Mesenchymal stem cell (in vitro differentiated cells and primary cell): ENCODE measurements at regions not wholly inside any gene's neighbourhood (a gene's known extent, or its start where the extent isn't known, plus 50 kb on each side); places are given as distances from the start of the nearest gene placed in this dataset.

Experiments used
- DNase-seq: peaks from one replicate; pipeline ENCODE4 v3.0.0-alpha.2; 2013
- H2AFZ ChIP-seq: one replicate; pipeline ENCODE4 v1.6.1; 2013; ENCODE audit warnings: low read depth, mild to moderate bottlenecking, control low read depth, inconsistent platforms, low read length, moderate library complexity
- H2AK5ac ChIP-seq: 2 replicates; pipeline ENCODE4 v1.6.1; 2013; ENCODE audit warnings: low read length, moderate library complexity, mild to moderate bottlenecking, inconsistent platforms; ENCODE audit not compliant: severe bottlenecking
- H2BK120ac ChIP-seq: one replicate; pipeline ENCODE4 v1.6.1; 2013; ENCODE audit warnings: low read depth, mild to moderate bottlenecking, inconsistent platforms, low read length, moderate library complexity
- H2BK12ac ChIP-seq, 2 experiments: one replicate each; pipeline ENCODE4 v1.6.1; 2013; ENCODE audit warnings: inconsistent platforms in 2 of 2, low read length in 2 of 2, mild to moderate bottlenecking in 2 of 2, moderate library complexity in 2 of 2, control low read depth in 1 of 2
- H2BK15ac ChIP-seq: one replicate; pipeline ENCODE4 v1.6.1; 2013; ENCODE audit warnings: mild to moderate bottlenecking, low read depth, inconsistent platforms; ENCODE audit not compliant: poor library complexity, severe bottlenecking
- H2BK5ac ChIP-seq: 2 replicates; pipeline ENCODE4 v1.6.1; 2013; ENCODE audit warnings: low read depth, mild to moderate bottlenecking, low read length, control low read depth, inconsistent platforms; ENCODE audit not compliant: poor library complexity, severe bottlenecking
- H3K14ac ChIP-seq, 2 experiments: one replicate each; pipeline ENCODE4 v1.6.1; 2013; ENCODE audit warnings: inconsistent platforms in 2 of 2, low read length in 2 of 2, control low read depth in 1 of 2, mild to moderate bottlenecking in 1 of 2, moderate library complexity in 1 of 2
- H3K18ac ChIP-seq, 2 experiments: one replicate each; pipeline ENCODE4 v1.6.1; 2013; ENCODE audit warnings: inconsistent platforms in 2 of 2, low read length in 2 of 2, control low read depth in 1 of 2, low read depth in 1 of 2, mild to moderate bottlenecking in 1 of 2
- H3K23ac ChIP-seq, 2 experiments: one replicate each; pipeline ENCODE4 v1.6.1; 2013; ENCODE audit warnings: inconsistent platforms in 2 of 2, low read length in 2 of 2, mild to moderate bottlenecking in 2 of 2, moderate library complexity in 2 of 2, control low read depth in 1 of 2
- H3K27ac ChIP-seq: 2 replicates; pipeline ENCODE4 v1.5.1; 2013; ENCODE audit warnings: mild to moderate bottlenecking, moderate library complexity, low read length, control low read depth, inconsistent platforms; ENCODE audit not compliant: poor library complexity, severe bottlenecking
- H3K27me3 ChIP-seq, 2 experiments: 2 replicates each; pipeline versions ENCODE4 v1.6.1 to v1.7.0; 2013; ENCODE audit warnings: low read length in 2 of 2, mild to moderate bottlenecking in 2 of 2, moderate library complexity in 2 of 2, control low read depth in 1 of 2, inconsistent platforms in 1 of 2; ENCODE audit not compliant: control insufficient read depth in 1 of 2, insufficient read depth in 1 of 2
- H3K36me3 ChIP-seq, 2 experiments: 2 replicates each; pipeline versions ENCODE4 v1.6.1 to v1.7.0; 2013; ENCODE audit warnings: low read length in 2 of 2, control low read depth in 1 of 2, inconsistent platforms in 1 of 2, low read depth in 1 of 2, mild to moderate bottlenecking in 1 of 2; ENCODE audit not compliant: insufficient read depth in 2 of 2, control insufficient read depth in 1 of 2
- H3K4ac ChIP-seq, 2 experiments: one replicate each; pipeline ENCODE4 v1.6.1; 2013; ENCODE audit warnings: inconsistent platforms in 2 of 2, low read length in 2 of 2, mild to moderate bottlenecking in 2 of 2, moderate library complexity in 2 of 2, control low read depth in 1 of 2, low read depth in 1 of 2
- H3K4me1 ChIP-seq: 2 replicates; pipeline ENCODE4 v1.6.1; 2013; ENCODE audit warnings: low read depth, low read length, control low read depth; ENCODE audit not compliant: control insufficient read depth, insufficient read depth
- H3K4me2 ChIP-seq: 2 replicates; pipeline ENCODE4 v1.6.1; 2013; ENCODE audit warnings: low read length, mild to moderate bottlenecking, inconsistent platforms; ENCODE audit not compliant: poor library complexity, severe bottlenecking
- H3K4me3 ChIP-seq, 2 experiments: 2 replicates each; pipeline versions ENCODE4 v1.5.1 to v1.7.0; 2013; ENCODE audit warnings: low read length in 2 of 2, mild to moderate bottlenecking in 2 of 2, control low read depth in 1 of 2, low read depth in 1 of 2; ENCODE audit not compliant: insufficient read depth in 1 of 2
- H3K79me1 ChIP-seq: replicated peaks from 2 replicates; pipeline ENCODE4 v1.6.1; 2013; ENCODE audit warnings: mild to moderate bottlenecking, control low read depth, low read length, inconsistent platforms; ENCODE audit not compliant: poor library complexity, severe bottlenecking
- H3K9ac ChIP-seq: 2 replicates; pipeline ENCODE4 v1.7.0; 2013; ENCODE audit warnings: mild to moderate bottlenecking, low read length, moderate library complexity
- H3K9me3 ChIP-seq: 2 replicates; pipeline ENCODE4 v1.7.0; 2013; ENCODE audit warnings: mild to moderate bottlenecking, low read length; ENCODE audit not compliant: control insufficient read depth
- H4K8ac ChIP-seq: one replicate; pipeline ENCODE4 v1.6.1; 2013; ENCODE audit warnings: inconsistent platforms, mild to moderate bottlenecking, low read length, moderate library complexity
- H4K91ac ChIP-seq: one replicate; pipeline ENCODE4 v1.6.1; 2013; ENCODE audit warnings: mild to moderate bottlenecking, low read length, inconsistent platforms
- WGBS: methylation state at CpG from one replicate; pipeline ENCODE4 v1.1.7; 2013; ENCODE audit warnings: mixed read lengths; 5-methylcytosine and 5-hydroxymethylcytosine counted together

GRCh38 chr6:63371104-63371715, 51.4 kb upstream of the LGSN start:
- Histone ChIP-seq H3K36me3 (no peaks in the 10 kb centered on the region), H4K91ac (no peak overlapping the region), H3K27ac (no peak overlapping the region), H3K79me1 (no peaks in the 10 kb centered on the region), H4K8ac (no peak overlapping the region), H3K4ac (no peak overlapping the region), H3K4me2 (no peak overlapping the region), H3K18ac (no peak overlapping the region), H2BK15ac (no peak overlapping the region), H3K23ac (no peak overlapping the region), H2AFZ (no peak overlapping the region), H2BK12ac (no peak overlapping the region), H2AK5ac (no peak overlapping the region), H2BK120ac (no peak overlapping the region), H3K14ac (no peak overlapping the region), H3K4me3 (no peak overlapping the region), H3K9ac (no peak overlapping the region), H3K9me3 (no peaks in the 10 kb centered on the region), H3K4me1 (no peaks in the 10 kb centered on the region), H2BK5ac (no peak overlapping the region), H3K27me3 (no peaks in the 10 kb centered on the region)
- 40% methylated on average over 2 of the region's 4 CpGs for WGBS
- DNase-seq, result no peak

- Histone ChIP-seq H3K4me3 (no peak overlapping the region), H3K79me1 (no peaks in the 10 kb centered on the region), H2AFZ (no peak overlapping the region), H2BK5ac (no peak overlapping the region), H2BK12ac (no peak overlapping the region), H4K91ac (no peak overlapping the region), H3K27ac (no peak overlapping the region), H3K4me2 (no peak overlapping the region), H3K9ac (no peak overlapping the region), H3K4ac (no peak overlapping the region), H3K4me1 (no peaks in the 10 kb centered on the region), H3K27me3 (no peaks in the 10 kb centered on the region), H4K8ac (no peak overlapping the region), H3K23ac (no peak overlapping the region), H2BK15ac (no peak overlapping the region), H3K36me3 (no peaks in the 10 kb centered on the region), H3K18ac (no peak overlapping the region), H3K9me3 (peaks cover 2% of the 10 kb centered on the region), H2BK120ac (no peak overlapping the region), H3K14ac (no peak overlapping the region), H2AK5ac (no peak overlapping the region)
- WGBS, result 95% methylated on average over 2 of the region's 3 CpGs
- no peak for DNase-seq
Measured at GRCh38 chr6:63372951-63373533, 53.3 kb upstream of the LGSN start.

GRCh38 chr6:63389191-63389844, 69.5 kb upstream of the LGSN start:
- no peak overlapping the region for H2BK5ac ChIP-seq
- no peak overlapping the region for H3K4me3 ChIP-seq
- no peak overlapping the region for H3K23ac ChIP-seq
- H4K8ac ChIP-seq, result no peak overlapping the region
- H3K27me3 ChIP-seq, result no peaks in the 10 kb centered on the region
- no peak overlapping the region for H3K4ac ChIP-seq
- no peaks in the 10 kb centered on the region for H3K9me3 ChIP-seq
- H3K18ac ChIP-seq, result no peak overlapping the region
- no peak overlapping the region for H3K9ac ChIP-seq
- H3K27ac ChIP-seq, result no peak overlapping the region
- H4K91ac ChIP-seq, result no peak overlapping the region
- H2BK120ac ChIP-seq, result no peak overlapping the region
- no peak for DNase-seq
- no peak overlapping the region for H2AFZ ChIP-seq
- no peak overlapping the region for H2AK5ac ChIP-seq
- H3K36me3 ChIP-seq, result peaks cover 0 to 3% of the 10 kb centered on the region in 2 experiments
- H3K4me1 ChIP-seq, result no peaks in the 10 kb centered on the region
- no peak overlapping the region for H3K4me2 ChIP-seq
- H2BK12ac ChIP-seq, result no peak overlapping the region
- no peak overlapping the region for H2BK15ac ChIP-seq
- WGBS, result no CpG with 5 or more reads among the region's 2 CpGs
- H3K14ac ChIP-seq, result no peak overlapping the region
- H3K79me1 ChIP-seq, result no peaks in the 10 kb centered on the region

GRCh38 chr6:63391203-63391970, 71.6 kb upstream of the LGSN start:
- Histone ChIP-seq H2BK120ac (no peak overlapping the region), H2AFZ (no peak overlapping the region), H3K9me3 (no peaks in the 10 kb centered on the region), H2BK12ac (no peak overlapping the region), H3K4me2 (no peak overlapping the region), H2BK5ac (no peak overlapping the region), H2AK5ac (no peak overlapping the region), H3K79me1 (no peaks in the 10 kb centered on the region), H3K9ac (no peak overlapping the region), H3K27ac (no peak overlapping the region), H3K4me1 (no peaks in the 10 kb centered on the region), H3K27me3 (no peaks in the 10 kb centered on the region), H2BK15ac (no peak overlapping the region), H4K8ac (no peak overlapping the region), H3K4ac (no peak overlapping the region), H3K23ac (no peak overlapping the region), H3K18ac (no peak overlapping the region), H3K36me3 (peaks cover 0 to 3% of the 10 kb centered on the region in 2 experiments), H3K4me3 (no peak overlapping the region), H3K14ac (no peak overlapping the region), H4K91ac (no peak overlapping the region)
- WGBS, result 94% methylated on average over 2 of the region's 3 CpGs
- DNase-seq, result no peak
